ENCODE measurements at regions not wholly inside any gene's neighbourhood (a gene's known extent, or its start where the extent isn't known, plus 50 kb on each side); places are given as distances from the start of the nearest gene placed in this dataset.
"Not testable (repeated sequence)": the region's sequence is repeated elsewhere in the genome, so short reads cannot be mapped to it uniquely, and the experiment has no call there.

DNA sequence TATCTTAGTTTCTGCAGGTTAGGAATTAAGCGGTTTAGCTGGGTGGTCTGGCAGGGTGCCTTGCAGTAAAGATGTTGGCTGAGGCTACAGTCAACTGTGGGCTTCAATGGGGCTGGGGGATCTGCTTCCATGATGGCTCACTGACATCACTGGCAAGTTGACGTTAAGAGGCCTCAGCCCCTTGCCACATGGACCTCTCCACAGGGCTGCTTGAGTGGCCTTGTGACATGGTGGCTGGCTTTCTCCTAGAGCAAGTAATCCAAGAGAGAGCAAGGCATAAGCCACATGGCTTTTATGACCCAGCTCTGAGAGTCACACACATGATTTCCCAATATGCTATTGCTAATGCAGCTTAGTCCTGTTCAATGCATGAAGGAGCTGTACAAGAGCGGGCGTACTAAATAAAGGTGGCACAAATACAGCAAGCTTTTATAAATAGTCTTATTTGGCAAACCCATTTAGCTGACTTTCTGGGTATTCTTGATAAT lies 109.1 kb downstream of the SEPTIN7 start:
- H3K4me1 ChIP-seq (ENCODE audit: control insufficient read depth, extremely low read depth, insufficient read depth, low read length), result no peaks in the 10 kb centered on the region
- no peaks in the 10 kb centered on the region for H3K27me3 ChIP-seq (ENCODE audit: control insufficient read depth in 2 of 2, insufficient read depth in 2 of 2, low read length in 2 of 2)
- no peak overlapping the region for H3K9ac ChIP-seq (replicated peaks; ENCODE audit: extremely low read depth, insufficient read depth, low read length)
- no TSS peak for BruUV-seq (replicated peaks)
- DNase-seq (ENCODE audit: low read depth, low spot score), result no peak
- H4K20me1 ChIP-seq (replicated peaks; ENCODE audit: control insufficient read depth, extremely low read depth, insufficient read depth, low read length), result no peaks in the 10 kb centered on the region
- no peak overlapping the region for H2AFZ ChIP-seq (ENCODE audit: low read depth, low read length)
- H3K4me3 ChIP-seq (replicated peaks in 1 of 3; ENCODE audit: insufficient read depth in 1 of 3, low read depth in 1 of 3, low read length in 3 of 3), result no peak overlapping the region
- TF ChIP-seq POLR2A (IDR thresholded peaks at IDR 0.05; ENCODE audit: low read depth, low read length) (no peak), JUN (IDR thresholded peaks at IDR 0.05; ENCODE audit: borderline replicate concordance, insufficient read depth, insufficient read length, low read depth) (no peak), FOS (IDR thresholded peaks at IDR 0.05; ENCODE audit: borderline replicate concordance, insufficient read depth, low read length) (no peak), EZH2 (IDR thresholded peaks at IDR 0.05; ENCODE audit: borderline replicate concordance, low read depth, low read length, severe bottlenecking) (no peak), MYC (IDR thresholded peaks at IDR 0.05; ENCODE audit: low read depth, low read length) (no peak), GATA2 (IDR thresholded peaks at IDR 0.05; ENCODE audit: insufficient read depth, insufficient read length, low read depth, low read length) (no peak), POLR2AphosphoS5 (IDR thresholded peaks at IDR 0.05; ENCODE audit: insufficient read depth, low read depth, low read length) (no peak)
- TF ChIP-seq, protein P1, sequence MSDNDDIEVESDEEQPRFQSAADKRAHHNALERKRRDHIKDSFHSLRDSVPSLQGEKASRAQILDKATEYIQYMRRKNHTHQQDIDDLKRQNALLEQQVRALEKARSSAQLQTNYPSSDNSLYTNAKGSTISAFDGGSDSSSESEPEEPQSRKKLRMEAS (IDR thresholded peaks at IDR 0.05; ENCODE audit: insufficient read depth, insufficient read length), result no peak
- TF ChIP-seq, protein P2, sequence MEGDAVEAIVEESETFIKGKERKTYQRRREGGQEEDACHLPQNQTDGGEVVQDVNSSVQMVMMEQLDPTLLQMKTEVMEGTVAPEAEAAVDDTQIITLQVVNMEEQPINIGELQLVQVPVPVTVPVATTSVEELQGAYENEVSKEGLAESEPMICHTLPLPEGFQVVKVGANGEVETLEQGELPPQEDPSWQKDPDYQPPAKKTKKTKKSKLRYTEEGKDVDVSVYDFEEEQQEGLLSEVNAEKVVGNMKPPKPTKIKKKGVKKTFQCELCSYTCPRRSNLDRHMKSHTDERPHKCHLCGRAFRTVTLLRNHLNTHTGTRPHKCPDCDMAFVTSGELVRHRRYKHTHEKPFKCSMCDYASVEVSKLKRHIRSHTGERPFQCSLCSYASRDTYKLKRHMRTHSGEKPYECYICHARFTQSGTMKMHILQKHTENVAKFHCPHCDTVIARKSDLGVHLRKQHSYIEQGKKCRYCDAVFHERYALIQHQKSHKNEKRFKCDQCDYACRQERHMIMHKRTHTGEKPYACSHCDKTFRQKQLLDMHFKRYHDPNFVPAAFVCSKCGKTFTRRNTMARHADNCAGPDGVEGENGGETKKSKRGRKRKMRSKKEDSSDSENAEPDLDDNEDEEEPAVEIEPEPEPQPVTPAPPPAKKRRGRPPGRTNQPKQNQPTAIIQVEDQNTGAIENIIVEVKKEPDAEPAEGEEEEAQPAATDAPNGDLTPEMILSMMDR (IDR thresholded peaks at IDR 0.05; ENCODE audit: extremely low read depth in 1 of 2, insufficient read depth in 1 of 2, low read depth in 1 of 2, low read length in 2 of 2), result no peak
- H3K36me3 ChIP-seq (ENCODE audit: control insufficient read depth in 2 of 2, extremely low read depth in 1 of 2, insufficient read depth in 2 of 2, low read length in 2 of 2), result no peaks in the 10 kb centered on the region
- ChIA-PET CTCF (interaction anchor here (1.1 to 3.2 kb wide), 3 partner anchors 197 to 408 kb away, joined by 3 to 32 read pairs (median 5); no protein-coding TSS in a partner anchor), POLR2A (no interaction called here)
- H3K79me2 ChIP-seq (ENCODE audit: control insufficient read depth, insufficient read depth, low read length), result no peaks in the 10 kb centered on the region
- FAIRE-seq, result no peak
- intact Hi-C loops (cut with micrococcal nuclease) (loop anchor here (10.0 kb wide), 2 partner anchors 375 to 485 kb away; no protein-coding TSS in a partner anchor), dilution Hi-C loops (cut with MboI; ENCODE audit: extremely low pct_ligation_motif_present, low sequenced_read_pairs) (no loop called here)
- H3K9me3 ChIP-seq (replicated peaks; ENCODE audit: control insufficient read depth, insufficient read depth, low read length), result no peaks in the 10 kb centered on the region
- no peaks in the 10 kb centered on the region for H3K9me1 ChIP-seq (replicated peaks; ENCODE audit: control insufficient read depth, extremely low read depth, insufficient read depth, low read length)
- no peak overlapping the region for H3K27ac ChIP-seq (ENCODE audit: insufficient read depth, low read depth, low read length)
- no peak overlapping the region for H3K4me2 ChIP-seq (ENCODE audit: insufficient read depth, low read length)

DNA sequence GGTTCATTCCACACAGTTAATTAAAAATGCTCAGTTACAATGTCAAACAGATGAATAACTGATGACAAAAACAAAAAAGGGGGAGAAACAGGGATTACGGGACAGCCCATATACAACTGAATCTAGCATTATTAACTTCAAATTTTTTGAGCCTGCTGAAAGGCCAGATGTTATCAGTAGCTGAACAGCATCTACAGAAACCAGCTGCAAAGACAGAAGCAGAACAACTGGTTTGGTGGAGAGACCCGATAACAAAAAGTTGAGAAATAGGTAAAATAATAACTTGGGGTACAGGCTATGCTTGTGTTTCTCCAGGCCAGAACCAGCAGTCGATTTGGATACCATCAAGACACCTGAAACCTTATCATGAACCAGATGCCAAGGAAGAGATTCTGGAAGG lies 109.8 kb downstream of the SEPTIN7 start:
- H3K9ac ChIP-seq (replicated peaks; ENCODE audit: extremely low read depth, insufficient read depth, low read length); H3K4me2 ChIP-seq (ENCODE audit: insufficient read depth, low read length); H4K20me1 ChIP-seq (replicated peaks; ENCODE audit: control insufficient read depth, extremely low read depth, insufficient read depth, low read length); H3K9me1 ChIP-seq (replicated peaks; ENCODE audit: control insufficient read depth, extremely low read depth, insufficient read depth, low read length); H3K4me1 ChIP-seq (ENCODE audit: control insufficient read depth, extremely low read depth, insufficient read depth, low read length); H2AFZ ChIP-seq (ENCODE audit: low read depth, low read length); H3K79me2 ChIP-seq (ENCODE audit: control insufficient read depth, insufficient read depth, low read length); H3K4me3 ChIP-seq (replicated peaks in 1 of 3; ENCODE audit: insufficient read depth in 1 of 3, low read depth in 1 of 3, low read length in 3 of 3); intact Hi-C loops (cut with micrococcal nuclease); POLR2A ChIA-PET; H3K36me3 ChIP-seq (ENCODE audit: control insufficient read depth in 2 of 2, extremely low read depth in 1 of 2, insufficient read depth in 2 of 2, low read length in 2 of 2); H3K27ac ChIP-seq (ENCODE audit: insufficient read depth, low read depth, low read length); H3K9me3 ChIP-seq (replicated peaks; ENCODE audit: control insufficient read depth, insufficient read depth, low read length); H3K27me3 ChIP-seq (ENCODE audit: control insufficient read depth in 2 of 2, insufficient read depth in 2 of 2, low read length in 2 of 2); BruUV-seq (replicated peaks); dilution Hi-C loops (cut with MboI; ENCODE audit: extremely low pct_ligation_motif_present, low sequenced_read_pairs); FAIRE-seq; DNase-seq (ENCODE audit: low read depth, low spot score): not testable (repeated sequence)
- CTCF ChIA-PET, result interaction anchor here (1.1 to 3.2 kb wide), 4 partner anchors 117 to 407 kb away, joined by 3 to 32 read pairs (median 4); no protein-coding TSS in a partner anchor

DNA sequence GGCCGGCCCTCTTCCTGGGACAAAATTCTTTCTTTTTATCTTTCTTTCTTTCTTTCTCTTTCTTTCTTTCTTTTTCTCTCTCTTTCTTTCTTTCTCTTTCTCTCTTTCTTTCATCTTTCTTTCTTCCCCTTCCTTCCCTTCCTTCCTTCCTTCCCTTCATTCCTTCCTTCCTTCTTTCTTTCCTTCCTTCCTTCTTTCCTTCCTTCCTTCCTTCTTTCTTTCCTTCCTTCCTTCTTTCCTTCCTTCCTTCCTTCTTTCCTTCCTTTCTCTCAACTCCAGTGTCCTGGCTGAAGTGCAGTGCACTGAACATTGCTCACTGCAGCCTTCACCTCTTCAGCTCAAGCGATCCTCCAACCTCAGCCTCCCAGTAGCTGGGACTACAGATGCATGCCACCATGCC lies 112.5 kb downstream of the SEPTIN7 start:
- H3K9ac ChIP-seq (replicated peaks; ENCODE audit: extremely low read depth, insufficient read depth, low read length); H3K27me3 ChIP-seq (ENCODE audit: control insufficient read depth in 2 of 2, insufficient read depth in 2 of 2, low read length in 2 of 2); DNase-seq (ENCODE audit: low read depth, low spot score); H3K36me3 ChIP-seq (ENCODE audit: control insufficient read depth in 2 of 2, extremely low read depth in 1 of 2, insufficient read depth in 2 of 2, low read length in 2 of 2); H3K9me1 ChIP-seq (replicated peaks; ENCODE audit: control insufficient read depth, extremely low read depth, insufficient read depth, low read length); H3K79me2 ChIP-seq (ENCODE audit: control insufficient read depth, insufficient read depth, low read length); H3K9me3 ChIP-seq (replicated peaks; ENCODE audit: control insufficient read depth, insufficient read depth, low read length); H2AFZ ChIP-seq (ENCODE audit: low read depth, low read length); H3K4me2 ChIP-seq (ENCODE audit: insufficient read depth, low read length); H4K20me1 ChIP-seq (replicated peaks; ENCODE audit: control insufficient read depth, extremely low read depth, insufficient read depth, low read length); POLR2A ChIA-PET; BruUV-seq (replicated peaks); CTCF ChIA-PET; H3K27ac ChIP-seq (ENCODE audit: insufficient read depth, low read depth, low read length); dilution Hi-C loops (cut with MboI; ENCODE audit: extremely low pct_ligation_motif_present, low sequenced_read_pairs); H3K4me3 ChIP-seq (replicated peaks in 1 of 3; ENCODE audit: insufficient read depth in 1 of 3, low read depth in 1 of 3, low read length in 3 of 3); intact Hi-C loops (cut with micrococcal nuclease); H3K4me1 ChIP-seq (ENCODE audit: control insufficient read depth, extremely low read depth, insufficient read depth, low read length); FAIRE-seq: not testable (repeated sequence)

Measured in endothelial cell of umbilical vein (primary cell).